LHCN-M2 (cell line): ENCODE measurements at regions not wholly inside any gene's neighbourhood (a gene's known extent, or its start where the extent isn't known, plus 50 kb on each side); places are given as distances from the start of the nearest gene placed in this dataset.
"Not testable (repeated sequence)": the region's sequence is repeated elsewhere in the genome, so short reads cannot be mapped to it uniquely, and the experiment has no call there.

Experiments
- DNase-seq: peaks from one replicate; pipeline ENCODE4 v3.0.0-alpha.2; 2012; ENCODE audit warnings: low read depth

GRCh38 chr21:14903172-14903865, 161.5 kb downstream of the NRIP1 start:
- no peak for DNase-seq

GRCh38 chr21:14901482-14901958, 163.3 kb downstream of the NRIP1 start:
- peak; percentile 87 for DNase-seq

GRCh38 chr21:14900611-14901010, 164.2 kb downstream of the NRIP1 start:
- peak; percentile 59 for DNase-seq

- peak; percentile 77 for DNase-seq
Observed at GRCh38 chr21:14900058-14900457, 164.7 kb downstream of the NRIP1 start.

DNA sequence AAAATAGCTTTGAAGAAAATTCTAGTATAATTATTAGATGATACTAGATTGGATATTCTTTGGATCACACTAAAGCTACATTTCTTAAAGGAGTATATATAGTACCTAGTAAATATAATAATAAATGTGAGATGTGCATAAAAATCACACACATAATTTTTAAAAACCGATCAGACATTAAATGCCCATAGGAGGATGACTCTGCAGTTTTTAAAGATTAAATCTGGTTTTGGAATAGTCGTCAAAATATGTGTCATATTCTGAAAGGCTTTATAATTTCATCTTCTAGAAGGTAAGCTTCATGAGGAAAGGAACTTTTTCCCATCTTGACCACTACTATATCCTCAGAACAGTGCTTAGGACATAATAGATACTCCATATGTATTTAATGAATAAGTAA, 169.0 kb downstream of the NRIP1 start:
- DNase-seq = no peak

GRCh38 chr21:14890141-14890540, 174.7 kb downstream of the NRIP1 start:
- no peak for DNase-seq

- DNase-seq = peak; percentile 84
Observed at GRCh38 chr21:14889080-14889810, 175.6 kb downstream of the NRIP1 start.

- DNase-seq = no peak
Observed at GRCh38 chr21:14888202-14888601, 176.6 kb downstream of the NRIP1 start.

DNA sequence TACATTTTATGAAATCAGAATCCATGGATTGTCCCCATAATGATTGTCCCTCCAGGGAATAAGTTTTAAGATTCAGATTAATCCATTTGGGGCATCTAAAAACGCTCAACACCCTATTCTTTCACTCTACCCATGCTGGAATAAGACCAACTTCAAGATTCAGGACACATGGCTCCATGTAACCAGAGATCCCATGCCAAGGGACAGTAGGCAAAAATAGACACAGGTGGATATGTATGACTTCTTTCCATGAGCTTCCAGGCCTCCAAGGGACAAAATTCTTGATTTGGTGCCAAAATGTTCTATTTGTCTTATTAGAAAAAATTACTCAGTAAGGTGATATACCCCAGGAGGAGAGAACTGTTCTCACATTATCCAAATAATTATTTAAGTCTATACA, 178.8 kb downstream of the NRIP1 start:
- DNase-seq = no peak

GRCh38 chr21:14883351-14883750, 181.4 kb downstream of the NRIP1 start:
- no peak for DNase-seq

- DNase-seq = not testable (repeated sequence)
Observed at GRCh38 chr21:14882545-14882944, 182.3 kb downstream of the NRIP1 start.

- DNase-seq = no peak
Observed at GRCh38 chr21:14881863-14882499, 182.8 kb downstream of the NRIP1 start.

DNA sequence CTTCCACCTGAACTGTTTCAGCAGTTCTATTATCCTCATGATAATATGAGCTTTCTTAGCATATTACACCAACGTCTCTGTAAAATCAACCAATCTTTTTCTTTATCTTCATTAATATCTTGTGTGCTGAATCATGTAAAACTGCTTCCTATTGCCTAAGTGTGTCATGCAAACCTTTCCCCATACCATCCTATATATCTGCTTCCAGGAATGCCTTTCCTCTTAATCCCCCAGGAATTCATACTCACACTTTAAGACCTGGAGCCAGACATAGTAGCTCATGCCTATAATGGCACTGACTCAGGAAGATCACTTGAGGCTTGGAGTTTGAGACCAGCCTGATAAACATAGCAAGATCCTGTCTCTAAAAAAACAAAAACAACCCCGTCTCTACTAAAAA, 183.9 kb downstream of the NRIP1 start:
- DNase-seq = peak; percentile 30

- DNase-seq = no peak
Observed at GRCh38 chr21:14879458-14879857, 185.3 kb downstream of the NRIP1 start.

DNA sequence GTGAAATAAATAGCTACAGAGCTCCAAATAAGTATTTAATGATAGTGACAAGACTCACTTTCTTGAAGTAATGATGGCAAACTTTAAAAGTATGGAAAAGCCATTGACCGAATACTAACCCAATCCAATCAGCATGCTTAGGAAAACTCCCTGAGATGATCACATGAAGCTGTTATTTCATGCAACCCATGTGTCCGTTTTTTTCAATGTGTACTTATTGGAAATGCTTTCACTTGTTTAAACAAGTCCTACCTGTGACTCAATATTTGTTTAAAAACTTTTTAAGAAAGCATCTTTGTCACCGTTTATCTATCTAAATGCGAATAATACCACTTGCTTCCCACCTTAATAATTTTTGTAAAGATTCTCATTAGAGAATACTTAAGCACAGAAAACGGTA, 185.8 kb downstream of the NRIP1 start:
- no peak for DNase-seq

DNA sequence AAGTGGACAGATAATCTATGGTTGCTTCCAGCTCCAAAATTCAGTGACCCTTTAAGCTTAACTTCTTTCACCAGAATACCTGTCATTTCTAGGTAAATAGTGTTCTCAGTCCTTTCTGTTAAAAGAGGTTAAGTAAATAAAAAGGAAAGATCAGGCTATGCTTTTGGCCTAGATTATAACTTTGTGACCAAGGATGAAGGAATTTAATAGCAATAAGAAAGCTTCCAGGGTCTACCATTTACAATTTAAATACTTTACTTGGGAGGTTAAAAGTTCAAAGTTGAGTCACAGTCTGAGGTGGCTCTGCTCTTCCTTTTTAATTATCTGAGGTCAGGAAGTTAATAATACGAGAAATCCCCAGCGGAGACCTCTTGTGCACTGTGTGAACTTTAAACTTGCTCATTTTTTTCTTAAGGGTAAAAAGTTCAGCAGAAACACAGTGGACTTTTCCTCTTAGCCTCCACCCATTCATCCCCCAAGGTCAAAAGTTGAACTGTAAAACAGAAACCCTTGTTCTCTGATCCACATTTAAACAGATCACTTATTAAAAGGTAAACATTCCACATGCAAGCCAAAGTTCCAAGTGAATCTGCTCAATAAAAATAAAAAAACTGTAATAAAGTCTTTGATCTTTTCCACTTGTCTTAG, 187.1 kb downstream of the NRIP1 start:
- peak; percentile 68 for DNase-seq

GRCh38 chr21:14876524-14876840, 188.3 kb downstream of the NRIP1 start:
- DNase-seq = no peak

DNA sequence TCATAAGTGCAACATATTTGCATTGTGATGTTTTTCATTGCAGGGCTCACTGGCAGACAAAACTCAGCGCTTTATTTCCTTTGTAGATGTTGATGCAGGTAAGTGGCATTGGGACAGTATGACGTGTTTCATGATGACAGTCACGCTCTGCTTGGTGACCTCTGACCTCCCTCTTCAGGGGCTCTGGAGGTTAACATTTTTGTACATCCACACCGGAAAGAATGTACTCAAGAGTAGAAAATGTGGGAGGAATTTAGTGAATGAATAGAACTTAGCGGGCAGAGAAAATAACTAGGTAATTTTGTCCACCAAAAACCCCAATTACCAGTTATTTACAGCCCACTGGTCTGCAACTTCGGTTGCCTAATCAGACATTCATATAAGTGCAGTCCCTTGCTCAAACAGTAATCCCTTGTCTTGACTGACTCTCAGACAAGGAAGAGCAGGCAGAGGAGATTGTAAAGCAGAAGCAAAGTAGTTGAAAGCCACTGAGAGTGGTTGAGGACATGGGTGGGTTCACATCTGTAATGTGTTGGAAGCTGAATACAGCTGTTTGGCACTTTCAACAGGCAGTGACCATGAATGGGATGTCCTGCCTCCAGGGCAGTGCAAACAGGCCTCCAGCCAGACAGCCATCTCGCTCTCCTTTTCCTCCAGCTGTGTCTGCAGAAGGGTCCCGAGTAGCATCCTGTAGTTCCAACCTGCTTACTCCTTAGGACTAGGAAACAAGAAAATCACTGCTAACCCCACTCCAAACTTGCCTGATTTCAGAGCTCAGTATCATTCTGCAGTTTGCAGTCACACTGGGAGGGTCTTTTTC, 188.9 kb downstream of the NRIP1 start:
- DNase-seq = no peak

GRCh38 chr21:14875186-14875585, 189.6 kb downstream of the NRIP1 start:
- no peak for DNase-seq

DNA sequence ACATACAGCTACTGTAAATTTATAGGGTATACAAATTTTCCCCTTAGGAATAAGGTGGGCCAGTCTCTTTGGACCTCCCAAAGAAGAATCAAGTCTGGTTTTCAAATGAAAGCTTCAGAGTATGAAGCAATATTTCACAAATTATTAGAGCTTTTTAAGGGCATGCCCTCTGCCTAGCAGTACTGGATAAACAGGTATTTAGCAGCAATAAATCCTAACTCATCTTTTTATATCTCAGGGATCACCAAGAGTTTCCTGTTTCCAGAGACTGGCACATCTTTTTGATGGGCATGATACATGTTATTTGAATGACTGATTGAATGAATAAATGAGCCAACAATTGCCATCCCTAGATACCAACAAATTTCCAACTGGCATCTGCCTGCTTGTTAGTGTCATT, 190.4 kb downstream of the NRIP1 start:
- DNase-seq = no peak

DNA sequence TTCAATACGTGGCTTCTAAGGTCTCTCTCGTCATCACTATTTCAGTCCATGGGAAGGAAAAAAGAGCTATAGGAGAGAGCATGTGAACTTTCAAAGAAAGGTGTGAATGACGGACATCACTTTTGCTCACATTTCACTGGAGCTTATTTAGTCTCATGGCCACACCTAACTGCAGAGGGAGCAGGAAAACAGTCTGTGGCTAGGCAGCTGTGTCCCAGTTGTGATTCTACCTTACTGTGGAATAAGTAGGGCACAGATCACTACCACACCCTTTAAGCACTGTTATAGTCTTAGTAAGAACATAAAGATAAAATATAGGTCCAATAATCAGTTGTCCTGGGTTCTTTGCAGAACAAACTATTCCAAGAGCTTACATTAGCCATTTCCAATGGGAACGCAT, 192.9 kb downstream of the NRIP1 start:
- no peak for DNase-seq

DNA sequence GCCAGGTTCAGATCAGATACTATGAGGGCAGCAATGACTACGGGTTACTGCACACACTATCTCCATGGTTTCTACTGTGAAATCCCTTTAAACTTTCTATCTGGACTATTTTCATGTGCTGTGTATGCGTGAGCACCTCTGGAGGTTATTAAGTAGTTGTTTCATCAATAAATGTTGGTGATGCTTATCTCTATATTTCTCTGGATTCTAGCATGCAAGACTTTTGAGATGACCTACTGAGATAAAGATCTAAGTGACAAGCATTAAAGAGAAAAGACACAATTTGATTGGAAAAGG, 194.0 kb downstream of the NRIP1 start:
- no peak for DNase-seq
